ENCODE measurements at regions not wholly inside any gene's neighbourhood (a gene's known extent, or its start where the extent isn't known, plus 50 kb on each side); places are given as distances from the start of the nearest gene placed in this dataset.

DNA sequence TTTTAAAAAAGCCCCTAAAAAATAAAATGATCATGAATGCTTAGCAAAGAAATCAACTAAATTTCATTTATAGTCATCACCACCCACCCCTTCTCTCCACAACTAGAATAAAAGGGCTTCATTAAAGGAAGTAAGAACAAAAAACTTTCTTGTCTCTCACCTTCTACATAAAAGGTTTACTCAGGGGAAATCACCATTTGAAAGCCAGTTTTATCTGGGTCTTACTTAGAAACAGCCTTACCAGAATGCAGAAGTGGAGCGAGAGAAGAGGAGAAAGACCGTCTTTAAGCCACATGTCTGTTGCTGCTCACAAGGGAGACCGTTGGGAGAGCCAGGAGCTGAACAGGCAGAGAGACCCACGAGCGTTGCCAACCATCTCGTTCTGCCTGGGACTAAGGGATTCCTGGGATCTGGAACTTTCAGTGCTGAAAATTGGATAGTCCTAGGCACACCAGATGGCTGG lies 350.1 kb upstream of the PROK2 start:
- DNase-seq (ENCODE audit: low spot score), result no peak

DNA sequence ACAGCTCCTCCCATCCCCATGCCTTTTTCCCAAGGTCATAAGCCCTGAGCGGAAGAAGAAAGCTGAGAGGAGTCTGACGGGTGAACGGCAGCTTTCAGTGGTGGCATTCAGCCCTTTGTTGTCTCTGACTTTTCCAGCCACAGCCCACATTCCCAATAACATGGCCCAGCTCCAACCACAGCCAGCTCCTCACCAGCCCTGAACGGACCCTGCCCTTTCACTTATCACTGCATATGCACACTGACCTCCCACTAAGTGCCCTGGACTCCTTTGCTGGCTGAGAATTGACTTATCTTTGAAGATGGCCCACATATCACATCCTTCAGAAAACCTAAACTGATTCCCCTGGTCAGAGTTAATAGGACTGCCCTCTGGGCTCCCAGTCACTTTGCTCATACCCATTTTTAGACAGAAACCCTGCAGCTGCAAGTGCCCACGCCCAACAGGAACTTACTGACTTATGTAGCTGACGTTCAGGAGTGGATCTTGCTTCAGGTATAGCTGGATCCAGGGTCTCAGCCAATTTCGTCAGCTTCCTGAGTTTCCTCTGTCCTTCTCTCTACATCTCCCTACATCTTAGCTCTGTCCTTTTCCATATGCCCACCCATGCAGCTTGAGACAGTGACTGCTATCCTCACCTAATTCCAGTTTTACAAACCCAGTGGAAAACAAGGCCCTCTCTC lies 348.5 kb upstream of the PROK2 start:
- DNase-seq (ENCODE audit: low spot score), result no peak

- no peak for DNase-seq (ENCODE audit: low spot score)
These were observed 347.0 kb upstream of the PROK2 start for GRCh38 chr3:72131899-72132298.

DNA sequence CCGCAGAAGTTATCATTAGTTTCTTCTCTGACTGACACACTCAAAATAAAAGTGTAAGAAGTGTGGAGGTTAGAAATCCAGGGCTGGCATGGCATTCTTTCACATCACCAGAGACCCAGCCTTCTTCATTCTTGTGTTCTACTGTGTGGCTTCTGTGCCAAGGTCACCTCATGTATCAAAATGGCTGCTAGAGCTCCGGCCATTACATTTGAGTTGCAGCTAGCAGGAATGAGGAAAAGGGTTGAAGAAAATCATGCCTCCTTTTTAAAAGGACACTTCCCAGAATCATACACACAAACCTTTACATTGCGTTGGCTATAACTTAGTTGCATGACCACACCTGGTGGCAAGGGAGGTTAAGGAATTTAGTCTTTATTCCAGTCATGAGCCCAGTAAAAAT lies 345.6 kb upstream of the PROK2 start:
- DNase-seq (ENCODE audit: low spot score), result no peak

GRCh38 chr3:72129501-72130094 lies 344.6 kb upstream of the PROK2 start:
- no peak for DNase-seq (ENCODE audit: low spot score)

DNA sequence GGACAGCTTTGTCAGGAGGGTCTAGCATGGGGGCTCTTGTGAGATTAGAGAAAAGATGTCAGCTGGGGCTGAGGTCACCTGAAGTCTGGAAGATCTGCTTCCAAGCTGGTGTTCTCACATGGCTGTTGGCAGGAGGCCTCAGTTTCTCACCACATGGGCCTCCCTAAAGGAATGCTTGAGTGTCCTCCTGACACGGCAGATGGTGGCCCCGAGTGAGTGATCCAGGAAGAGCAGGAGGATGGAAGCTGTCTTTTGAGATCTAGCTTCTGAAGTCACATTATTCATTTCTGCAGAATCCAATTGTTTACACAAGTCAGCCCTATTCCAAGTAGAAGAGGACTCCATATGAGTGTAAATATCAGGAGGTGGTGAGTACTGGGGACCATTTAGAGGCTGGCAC lies 344.0 kb upstream of the PROK2 start:
- DNase-seq (ENCODE audit: low spot score), result no peak

DNA sequence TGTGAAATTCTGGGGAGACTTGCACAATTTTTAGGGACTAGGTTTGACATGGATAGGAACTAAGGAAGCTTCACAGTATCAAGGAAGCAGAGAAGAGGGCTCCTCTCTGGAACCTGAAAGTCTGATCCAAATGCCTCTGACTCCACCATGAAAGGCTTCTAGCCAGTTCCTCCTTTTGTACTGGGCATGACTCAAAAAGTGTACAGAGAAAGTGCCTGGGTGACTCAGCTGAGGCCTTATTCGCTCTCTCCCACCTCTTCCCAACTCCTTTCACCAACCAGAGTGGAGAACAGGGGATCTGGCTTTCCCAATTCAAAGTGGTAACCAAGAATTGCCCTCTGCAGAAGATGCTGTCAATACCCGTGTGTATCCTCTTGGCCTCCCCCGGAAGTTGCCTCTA lies 342.9 kb upstream of the PROK2 start:
- DNase-seq (ENCODE audit: low spot score), result no peak

DNA sequence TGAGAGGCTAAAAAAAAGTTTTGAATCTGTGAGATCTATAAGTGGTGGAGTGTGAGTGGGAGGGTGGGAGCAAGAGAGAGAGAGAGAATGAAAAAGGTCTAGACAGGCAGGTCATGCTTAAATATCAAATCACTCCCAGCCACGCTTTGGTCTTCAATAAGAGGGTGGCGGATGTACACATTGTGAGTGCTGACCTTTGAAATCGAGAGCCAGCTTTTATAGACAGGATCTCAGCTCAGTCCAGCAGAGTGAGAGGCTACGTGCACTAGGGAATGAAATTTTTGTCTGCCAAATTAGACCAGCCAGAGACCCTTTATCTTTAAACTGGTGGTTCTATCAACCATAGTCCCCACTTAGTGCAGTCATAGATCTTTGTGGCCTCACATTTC lies 342.3 kb upstream of the PROK2 start:
- DNase-seq (ENCODE audit: low spot score), result no peak

DNA sequence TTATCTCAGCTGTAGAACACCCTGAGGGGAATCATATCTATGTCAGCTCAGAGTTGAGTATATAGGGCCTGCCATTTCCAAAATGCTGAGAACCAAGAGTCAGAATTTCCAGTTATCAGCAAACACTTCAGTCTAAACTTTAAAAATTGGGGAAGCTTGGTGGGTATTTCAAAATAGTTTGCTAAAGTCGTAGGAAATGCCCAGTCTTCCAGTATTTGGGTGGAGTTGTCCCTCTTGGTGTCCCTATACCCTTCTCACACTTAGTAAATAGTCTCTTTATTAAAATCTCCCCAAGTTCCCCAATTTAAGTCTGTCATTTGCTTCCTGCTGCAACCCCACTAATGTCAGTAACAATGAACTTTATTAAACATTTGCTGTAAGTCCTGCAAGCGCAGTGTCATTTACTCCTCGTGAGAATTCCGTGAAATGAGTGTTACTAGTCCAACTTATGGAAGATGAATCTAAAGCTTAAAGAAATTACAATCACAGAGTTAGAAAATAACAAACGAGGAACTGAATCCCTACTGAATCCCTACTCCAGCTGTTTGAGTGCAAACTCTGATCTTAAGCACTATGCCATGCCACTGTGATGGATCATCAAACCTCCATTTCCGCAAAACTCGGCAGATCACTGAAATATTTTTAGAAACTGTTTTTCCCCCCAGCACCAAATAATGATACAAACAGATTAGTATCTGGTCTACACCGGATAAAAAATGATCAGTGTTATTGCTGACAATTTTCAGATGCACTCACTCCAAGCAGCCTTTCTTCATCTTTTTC lies 341.7 kb upstream of the PROK2 start:
- no peak for DNase-seq (ENCODE audit: low spot score)

DNA sequence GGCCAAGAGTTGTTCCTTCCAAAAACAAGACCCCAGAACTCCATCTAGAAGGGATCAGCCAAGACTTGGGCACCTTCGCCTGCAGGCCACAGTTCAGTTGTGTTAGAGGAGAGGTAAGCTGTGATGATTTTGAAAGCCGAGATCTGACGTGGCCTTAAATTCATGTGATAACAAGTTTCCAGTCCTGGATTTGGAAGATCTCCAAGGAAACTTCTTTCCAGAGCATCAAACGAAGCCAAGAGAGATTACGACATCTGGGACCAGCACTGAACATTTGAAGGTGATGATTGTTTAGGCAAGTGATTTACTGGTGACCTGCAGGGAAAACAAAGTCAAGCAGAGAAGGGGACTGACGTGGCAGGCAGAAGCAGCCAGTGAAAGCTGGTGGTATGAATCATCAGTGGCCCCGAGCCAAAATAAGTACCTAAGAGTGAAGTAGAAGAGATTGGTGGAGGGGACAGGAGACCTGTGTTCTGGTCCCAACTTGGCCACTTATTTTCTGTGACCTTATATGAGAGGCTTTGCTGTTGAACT lies 339.0 kb upstream of the PROK2 start:
- DNase-seq (ENCODE audit: low spot score), result no peak

DNA sequence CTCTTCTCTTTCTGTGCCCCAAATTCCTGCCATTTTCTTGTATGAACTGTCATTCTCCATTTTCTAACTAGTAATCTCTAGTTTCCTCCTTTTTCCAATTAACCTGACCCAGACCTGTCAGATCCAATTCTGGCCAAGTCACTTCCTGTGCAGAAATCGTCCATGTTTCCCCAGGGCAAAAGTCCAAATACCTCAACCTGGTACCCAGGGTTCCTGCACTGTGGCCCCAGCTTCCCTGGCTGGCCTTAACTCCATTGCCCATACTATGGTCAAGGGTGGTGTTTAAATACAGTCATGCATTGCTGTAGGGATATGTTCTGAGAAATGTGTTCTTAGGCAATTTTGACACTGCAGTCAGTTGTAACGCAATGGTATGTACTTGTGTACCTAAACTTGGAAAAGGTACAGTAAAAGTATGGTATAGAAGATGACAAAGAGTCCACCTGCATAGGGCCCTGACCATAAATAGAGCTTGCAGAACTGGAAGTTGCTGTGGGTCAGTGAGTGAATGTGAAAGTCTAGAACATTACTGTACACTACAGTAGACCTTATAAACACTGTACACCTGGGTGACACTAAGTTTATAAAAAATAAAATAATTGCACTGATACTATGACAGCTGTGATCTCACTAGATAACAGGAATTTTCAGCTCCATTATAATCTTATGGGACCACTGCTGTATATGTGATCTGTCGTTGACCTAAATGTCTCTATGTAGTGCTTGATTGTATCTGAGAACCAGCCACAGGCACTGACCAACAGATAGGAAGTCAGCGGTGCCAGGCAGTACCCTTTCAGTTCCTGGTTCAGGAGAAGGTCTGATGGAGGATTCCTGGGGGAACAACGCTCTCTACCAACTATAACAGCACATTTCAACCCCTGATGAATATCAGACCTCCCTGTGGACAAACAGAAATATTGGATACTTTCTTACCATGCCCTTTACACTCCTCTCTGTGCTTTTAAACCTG lies 336.1 kb upstream of the PROK2 start:
- no peak for DNase-seq (ENCODE audit: low spot score)

- DNase-seq (ENCODE audit: low spot score), result no peak
These were observed 335.1 kb upstream of the PROK2 start for GRCh38 chr3:72120039-72120438.

GRCh38 chr3:72118628-72119027 lies 333.7 kb upstream of the PROK2 start:
- DNase-seq (ENCODE audit: low spot score), result no peak

DNA sequence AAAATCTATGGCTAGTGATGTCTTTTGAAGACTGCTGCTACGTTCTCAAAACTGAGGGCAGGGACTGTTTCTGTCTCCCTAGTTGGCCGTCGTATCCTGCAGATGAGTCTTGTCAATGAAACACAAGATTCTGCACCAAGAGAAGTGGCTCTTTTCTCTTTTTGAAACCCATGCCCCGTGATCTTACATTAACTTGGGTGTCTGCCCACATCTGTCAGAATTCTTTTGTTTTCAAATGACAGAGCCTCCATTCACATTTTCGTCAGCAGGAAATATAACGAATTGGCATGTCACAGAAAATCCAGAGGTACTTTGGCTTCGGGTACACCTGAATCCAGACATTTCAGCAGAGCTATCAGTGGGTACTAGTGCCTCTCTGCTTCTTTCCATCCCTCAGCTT lies 331.3 kb upstream of the PROK2 start:
- DNase-seq (ENCODE audit: low spot score), result no peak

DNA sequence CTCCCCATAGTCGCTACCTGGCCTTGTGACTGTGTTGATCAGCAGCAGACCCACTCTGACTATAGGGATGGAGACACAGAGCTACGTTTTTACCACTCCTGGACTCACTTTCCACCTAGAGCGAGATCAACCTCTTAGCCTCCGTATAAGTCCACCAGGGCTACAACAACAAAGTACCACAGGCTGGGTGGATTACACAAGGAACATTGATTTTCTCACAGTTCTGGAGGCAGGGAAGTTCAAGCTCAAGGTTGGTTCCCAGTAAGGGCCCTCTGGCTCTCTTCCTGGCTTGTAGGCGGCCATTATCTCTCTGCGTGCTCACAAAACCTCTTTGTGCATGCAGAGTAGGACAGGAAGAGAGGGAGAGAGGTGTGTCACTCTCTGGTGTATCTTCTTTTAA lies 330.4 kb upstream of the PROK2 start:
- DNase-seq (ENCODE audit: low spot score), result no peak

- DNase-seq (ENCODE audit: low spot score), result no peak
These were observed 329.8 kb upstream of the PROK2 start for GRCh38 chr3:72114773-72115172.

GRCh38 chr3:72113964-72114363 lies 329.0 kb upstream of the PROK2 start:
- no peak for DNase-seq (ENCODE audit: low spot score)

GRCh38 chr3:72113564-72113963 lies 328.6 kb upstream of the PROK2 start:
- DNase-seq (ENCODE audit: low spot score), result no peak

- no peak for DNase-seq (ENCODE audit: low spot score)
These were observed 327.5 kb upstream of the PROK2 start for GRCh38 chr3:72112435-72112834.

DNA sequence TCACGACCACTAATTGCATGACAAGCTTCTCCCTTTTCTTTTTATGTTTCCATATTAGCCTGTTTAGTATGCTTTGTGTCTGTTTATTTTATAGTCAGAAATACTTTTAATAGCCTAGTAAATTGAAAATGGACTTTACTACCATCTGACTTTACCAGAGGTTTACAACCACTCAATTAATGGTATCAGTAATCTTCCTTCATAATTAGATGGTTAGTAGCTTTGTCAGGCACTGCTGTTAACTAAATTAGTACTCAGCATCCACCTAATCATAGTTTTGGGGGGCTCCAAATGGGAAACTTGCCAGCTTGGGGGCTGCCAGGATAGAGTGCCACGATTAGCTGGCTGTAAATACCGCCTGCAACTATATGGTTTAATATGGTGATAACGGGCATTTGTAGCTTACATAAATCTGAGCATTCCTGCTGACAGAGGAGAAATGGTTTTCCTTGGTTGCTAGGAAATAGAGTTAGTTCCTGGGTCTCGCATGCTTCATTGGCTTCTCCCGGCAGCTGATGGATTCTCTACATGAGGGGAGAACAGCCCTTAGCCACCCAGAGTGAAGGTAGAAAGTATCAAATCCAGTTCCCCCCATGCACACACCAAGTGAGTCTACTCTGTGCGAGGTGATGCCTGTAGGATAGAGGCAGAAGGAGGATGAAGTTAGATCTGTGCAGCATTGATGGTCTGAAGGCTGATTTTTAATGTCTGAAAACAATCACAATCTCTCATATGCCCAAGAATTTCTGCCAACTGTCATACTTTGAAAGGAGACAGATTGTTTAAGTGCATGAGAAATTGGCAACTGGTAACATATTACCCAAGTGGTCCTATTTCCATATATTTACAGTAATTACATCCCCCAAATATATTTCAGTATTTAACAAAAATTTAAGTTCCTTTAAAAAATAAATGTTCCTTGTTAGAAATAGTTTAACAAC lies 326.6 kb upstream of the PROK2 start:
- DNase-seq (ENCODE audit: low spot score), result no peak

Measured in D341Med (cell line).